Left cardiac atrium (tissue), 4 donors: ENCODE measurements at regions not wholly inside any gene's neighbourhood (a gene's known extent, or its start where the extent isn't known, plus 50 kb on each side); places are given as distances from the start of the nearest gene placed in this dataset.

Source experiments
- ATAC-seq, 2 donors: fragments of 200-7000 bp; cut with Tn5 transposase; one replicate each; pipeline ENCODE4 v1.9.1; 2020; ENCODE audit warnings: mild to moderate bottlenecking in 2 of 2, moderate library complexity in 2 of 2
- DNase-seq: peaks from one replicate; pipeline ENCODE4 v3.0.0-alpha.2; 2020
- intact Hi-C, 2 donors: fragments of 100-400 bp; cut with DNase I; formaldehyde crosslinking; loops; one replicate each; pipeline versions ENCODE4 v1.14.1 to v1.15.1; 2022 to 2023
- donor health status: DM: no; HTN: yes; CAD: no.
- donor health status: DM: no; HTN: yes; CAD: no; lungs with severe emphysema.
- donor health status: DM: yes; HTN: yes; CAD: no.
- donor health status: Dilated cardiomyopathy.

GRCh38 chr15:96559087-96559486, 228.6 kb downstream of the NR2F2 start:
- DNase-seq (no peak), ATAC-seq (no peak)
- intact Hi-C loops: no loop called here

- intact Hi-C loops: no loop called here
- DNase-seq: no peak
- no peak for ATAC-seq
Observed at GRCh38 chr15:96559631-96560030, 229.1 kb downstream of the NR2F2 start.

GRCh38 chr15:96560246-96560895, 229.9 kb downstream of the NR2F2 start:
- DNase-seq (no peak), ATAC-seq (no peak)
- intact Hi-C loops: no loop called here

- DNase-seq (no peak), ATAC-seq (no peak)
- intact Hi-C loops: no loop called here
Observed at GRCh38 chr15:96561593-96561992, 231.1 kb downstream of the NR2F2 start.

GRCh38 chr15:96564546-96564945, 234.0 kb downstream of the NR2F2 start:
- no peak for DNase-seq
- no peak for ATAC-seq
- intact Hi-C loops: no loop called here

- no peak for ATAC-seq
- no peak for DNase-seq
- intact Hi-C loops: no loop called here
Observed at GRCh38 chr15:96565266-96565665, 234.8 kb downstream of the NR2F2 start.

- intact Hi-C loops: no loop called here
- ATAC-seq (no peak), DNase-seq (no peak)
Observed at GRCh38 chr15:96574782-96575181, 244.3 kb downstream of the NR2F2 start.

GRCh38 chr15:96576596-96576995, 246.1 kb downstream of the NR2F2 start:
- intact Hi-C loops: no loop called here
- ATAC-seq (no peak), DNase-seq (no peak)

- no peak for ATAC-seq
- DNase-seq: no peak
- intact Hi-C loops: no loop called here
Observed at GRCh38 chr15:96578393-96578792, 247.9 kb downstream of the NR2F2 start.

GRCh38 chr15:96581371-96581770, 250.9 kb downstream of the NR2F2 start:
- DNase-seq: no peak
- no peak for ATAC-seq
- intact Hi-C loops: loop anchor here in 1 of 2 donors (10.0 kb wide), 1 partner anchor 227 kb away; no protein-coding TSS in a partner anchor

- ATAC-seq (no peak), DNase-seq (no peak)
- intact Hi-C loops: loop anchor here (2.0 to 10.0 kb wide), 2 partner anchors 226 to 228 kb away; no protein-coding TSS in a partner anchor
Observed at GRCh38 chr15:96582473-96582872, 252.0 kb downstream of the NR2F2 start.

GRCh38 chr15:96583671-96584070, 253.2 kb downstream of the NR2F2 start:
- ATAC-seq (no peak), DNase-seq (no peak)
- intact Hi-C loops: loop anchor here (2.0 to 10.0 kb wide), 2 partner anchors 227 to 229 kb away; no protein-coding TSS in a partner anchor

GRCh38 chr15:96585484-96586386, 255.2 kb downstream of the NR2F2 start:
- no peak for DNase-seq
- no peak for ATAC-seq
- intact Hi-C loops: loop anchor here (5.0 to 10.0 kb wide), 2 partner anchors 231 to 1328 kb away; no protein-coding TSS in a partner anchor

GRCh38 chr15:96586901-96587300, 256.4 kb downstream of the NR2F2 start:
- no peak for DNase-seq
- peak in 1 of 2 donors; percentile 29 for ATAC-seq
- intact Hi-C loops: loop anchor here (5.0 to 10.0 kb wide), 2 partner anchors 232 to 1330 kb away; no protein-coding TSS in a partner anchor

GRCh38 chr15:96589864-96590263, 259.4 kb downstream of the NR2F2 start:
- intact Hi-C loops: loop anchor here (5.0 to 10.0 kb wide), 2 partner anchors 235 to 1333 kb away; no protein-coding TSS in a partner anchor

GRCh38 chr15:96593735-96594134, 263.2 kb downstream of the NR2F2 start:
- no peak for ATAC-seq
- DNase-seq: no peak
- intact Hi-C loops: no loop called here

More at GRCh38 chr15:96589864-96590263, 259.4 kb downstream of the NR2F2 start:
- DNase-seq: no peak
- ATAC-seq: no peak

GRCh38 chr15:96595951-96596350, 265.5 kb downstream of the NR2F2 start:
- intact Hi-C loops: no loop called here
- DNase-seq (no peak), ATAC-seq (no peak)

GRCh38 chr15:96598514-96598913, 268.0 kb downstream of the NR2F2 start:
- no peak for ATAC-seq
- DNase-seq: no peak
- intact Hi-C loops: no loop called here

- intact Hi-C loops: no loop called here
- DNase-seq (no peak), ATAC-seq (no peak)
Observed at GRCh38 chr15:96599268-96599667, 268.8 kb downstream of the NR2F2 start.

- intact Hi-C loops: no loop called here
- DNase-seq (no peak), ATAC-seq (no peak)
Observed at GRCh38 chr15:96600350-96600749, 269.9 kb downstream of the NR2F2 start.
